Muscle of leg (tissue), 3 donors: ENCODE measurements at regions not wholly inside any gene's neighbourhood (a gene's known extent, or its start where the extent isn't known, plus 50 kb on each side); places are given as distances from the start of the nearest gene placed in this dataset.

Experiments
- DNase-seq: peaks from one replicate; pipeline ENCODE4 v3.0.0; 2013
- H3K27ac ChIP-seq: one replicate; pipeline ENCODE4 v1.5.1; 2013; ENCODE audit warnings: mild to moderate bottlenecking, low read length, control low read depth
- H3K27me3 ChIP-seq: one replicate; pipeline ENCODE4 v1.6.1; 2013; ENCODE audit warnings: low read length; ENCODE audit not compliant: control insufficient read depth, insufficient read depth
- H3K36me3 ChIP-seq: one replicate; pipeline ENCODE4 v1.6.1; 2013; ENCODE audit warnings: low read length; ENCODE audit not compliant: control insufficient read depth, insufficient read depth
- H3K4me1 ChIP-seq: one replicate; pipeline ENCODE4 v1.6.1; 2013; ENCODE audit warnings: low read length; ENCODE audit not compliant: control insufficient read depth, insufficient read depth
- H3K4me3 ChIP-seq: one replicate; pipeline ENCODE4 v1.5.1; 2013; ENCODE audit warnings: low read length, control low read depth
- H3K9me3 ChIP-seq: replicated peaks from 2 replicates; pipeline ENCODE4 v1.6.1; 2013; ENCODE audit warnings: low read depth, low read length; ENCODE audit not compliant: control insufficient read depth
- WGBS: methylation state at CpG from one replicate; pipeline ENCODE4 v1.1.5; 2013; ENCODE audit warnings: missing lambda C conversion rate; ENCODE audit not compliant: insufficient coverage; 5-methylcytosine and 5-hydroxymethylcytosine counted together

DNA sequence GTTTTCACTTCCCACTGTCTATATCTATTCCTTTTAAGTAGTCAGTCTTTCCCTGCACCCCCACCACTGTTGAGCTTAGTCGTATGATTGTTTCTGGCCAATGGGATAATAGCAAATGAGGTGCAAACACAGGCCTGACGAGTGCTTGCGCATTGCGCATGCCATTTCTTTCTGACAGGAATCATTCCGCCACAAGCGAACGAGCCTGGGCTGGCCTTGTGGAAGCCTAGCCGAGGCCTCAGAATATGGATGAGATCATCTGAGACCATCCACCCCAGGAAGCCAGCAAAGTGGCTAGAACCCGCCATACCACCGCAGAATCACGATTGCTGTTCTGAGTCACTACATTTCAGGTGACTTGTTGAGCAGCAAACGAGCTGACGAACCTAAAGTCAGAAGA, 52.2 kb upstream of the PRL start:
- 88% methylated on average over 12 of the region's 13 CpGs for WGBS
- Histone ChIP-seq H3K9me3 (no peaks in the 10 kb centered on the region), H3K27ac (no peak overlapping the region), H3K4me3 (no peak overlapping the region), H3K4me1 (no peaks in the 10 kb centered on the region), H3K27me3 (no peaks in the 10 kb centered on the region), H3K36me3 (no peaks in the 10 kb centered on the region)
- DNase-seq: no peak

DNA sequence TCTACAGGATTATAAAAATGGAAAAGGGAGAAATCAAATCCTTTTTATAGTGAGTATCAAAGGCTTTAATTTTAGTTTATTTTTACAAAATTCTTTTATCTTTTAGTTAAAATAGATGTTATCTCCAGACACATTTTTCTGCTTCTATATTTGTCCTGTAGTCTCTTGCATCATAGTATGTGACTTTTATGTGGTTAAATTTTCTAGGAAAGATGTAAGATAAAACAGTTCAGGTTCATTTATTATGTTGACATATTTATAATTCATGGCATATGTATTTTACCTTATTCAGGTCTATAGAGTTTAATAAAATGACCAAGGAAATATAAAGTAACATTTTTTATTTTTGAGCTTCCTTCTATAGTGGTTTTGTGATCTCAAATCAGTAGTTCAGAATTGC, 52.7 kb upstream of the PRL start:
- Histone ChIP-seq H3K4me3 (no peak overlapping the region), H3K27ac (no peak overlapping the region), H3K27me3 (no peaks in the 10 kb centered on the region), H3K9me3 (no peaks in the 10 kb centered on the region), H3K36me3 (no peaks in the 10 kb centered on the region), H3K4me1 (no peaks in the 10 kb centered on the region)
- DNase-seq: no peak

DNA sequence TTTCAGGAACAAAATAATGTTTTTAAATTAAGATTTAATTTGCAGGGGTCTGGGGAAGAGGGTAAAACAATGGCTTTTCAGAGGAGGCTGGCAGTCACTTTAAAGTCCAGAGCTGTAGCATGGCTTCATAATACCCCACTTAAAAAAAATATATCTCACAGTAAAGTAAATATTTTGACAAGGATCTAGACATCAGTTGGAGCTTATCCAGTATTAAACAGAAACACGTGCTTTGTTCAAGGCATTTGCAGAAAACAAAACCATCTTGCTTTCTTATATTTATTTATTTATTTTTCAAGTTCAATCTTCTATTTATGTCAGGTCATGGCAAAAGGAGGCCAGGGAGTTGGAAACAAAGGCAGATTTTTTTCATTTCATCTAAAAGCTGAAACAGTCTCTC, 53.3 kb upstream of the PRL start:
- WGBS: no CpG with 5 or more reads among the region's 1 CpG
- H3K4me1 ChIP-seq: no peaks in the 10 kb centered on the region
- no peaks in the 10 kb centered on the region for H3K36me3 ChIP-seq

DNA sequence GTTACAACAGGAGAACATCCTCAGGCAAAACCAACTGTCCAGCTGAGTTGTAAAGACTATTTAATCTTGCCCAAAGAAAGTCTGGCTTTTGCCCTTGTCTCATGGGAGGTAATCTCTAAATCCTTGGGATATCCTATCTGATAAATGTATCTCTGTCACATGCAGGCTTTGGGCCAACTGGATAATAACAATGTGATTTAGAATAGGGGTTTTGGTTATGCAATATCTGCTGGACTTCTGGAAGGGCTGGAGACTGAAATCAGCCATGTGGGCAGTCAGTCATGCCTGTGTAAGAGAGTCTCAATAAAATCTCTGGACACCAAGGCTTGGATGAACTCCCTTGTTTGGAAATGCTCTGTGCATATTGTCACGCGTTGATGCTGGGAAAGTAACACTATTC, 56.3 kb upstream of the PRL start:
- Histone ChIP-seq H3K27me3 (no peaks in the 10 kb centered on the region), H3K4me3 (no peak overlapping the region), H3K4me1 (no peaks in the 10 kb centered on the region), H3K36me3 (no peaks in the 10 kb centered on the region), H3K9me3 (no peaks in the 10 kb centered on the region), H3K27ac (no peak overlapping the region)
- no CpG with 5 or more reads among the region's 2 CpGs for WGBS
- no peak for DNase-seq

More for the DNA sequence above, 53.3 kb upstream of the PRL start:
- Histone ChIP-seq H3K4me3 (no peak overlapping the region), H3K27ac (no peak overlapping the region), H3K9me3 (no peaks in the 10 kb centered on the region), H3K27me3 (no peaks in the 10 kb centered on the region)
- no peak for DNase-seq

DNA sequence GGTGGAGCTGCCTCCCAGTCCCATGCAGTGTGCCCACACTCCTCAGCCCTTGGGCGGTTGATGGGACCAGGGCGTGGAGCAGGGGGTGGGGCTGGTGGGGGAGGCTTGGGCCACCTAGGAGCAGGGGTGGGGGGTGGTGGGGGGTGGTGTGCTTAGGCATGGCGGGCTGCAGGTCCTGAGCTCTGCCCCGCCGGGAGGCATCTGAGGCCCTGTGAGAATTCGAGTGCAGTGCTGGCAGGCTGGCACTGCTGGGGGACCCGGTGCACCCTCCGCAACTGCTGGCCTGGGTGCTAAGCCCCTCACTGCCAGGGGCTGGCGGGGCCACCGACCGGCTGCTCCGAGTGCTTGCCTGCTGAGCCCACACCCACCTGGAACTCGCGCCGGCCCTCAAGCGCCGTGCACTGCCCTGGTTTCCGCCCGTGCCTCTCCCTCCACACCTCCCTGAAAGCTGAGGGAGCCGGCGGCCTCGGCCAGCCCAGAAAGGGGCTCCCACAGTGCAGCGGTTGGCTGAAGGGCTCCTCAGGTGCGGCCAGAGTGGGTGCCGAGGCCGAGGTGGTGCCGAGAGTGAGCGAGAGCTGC, 59.6 kb upstream of the PRL start:
- 88% methylated on average over 23 of the region's 28 CpGs for WGBS
- DNase-seq: no peak
- Histone ChIP-seq H3K4me3 (no peak overlapping the region), H3K36me3 (no peaks in the 10 kb centered on the region), H3K27me3 (no peaks in the 10 kb centered on the region), H3K4me1 (no peaks in the 10 kb centered on the region), H3K9me3 (peaks cover 2% of the 10 kb centered on the region), H3K27ac (no peak overlapping the region)

DNA sequence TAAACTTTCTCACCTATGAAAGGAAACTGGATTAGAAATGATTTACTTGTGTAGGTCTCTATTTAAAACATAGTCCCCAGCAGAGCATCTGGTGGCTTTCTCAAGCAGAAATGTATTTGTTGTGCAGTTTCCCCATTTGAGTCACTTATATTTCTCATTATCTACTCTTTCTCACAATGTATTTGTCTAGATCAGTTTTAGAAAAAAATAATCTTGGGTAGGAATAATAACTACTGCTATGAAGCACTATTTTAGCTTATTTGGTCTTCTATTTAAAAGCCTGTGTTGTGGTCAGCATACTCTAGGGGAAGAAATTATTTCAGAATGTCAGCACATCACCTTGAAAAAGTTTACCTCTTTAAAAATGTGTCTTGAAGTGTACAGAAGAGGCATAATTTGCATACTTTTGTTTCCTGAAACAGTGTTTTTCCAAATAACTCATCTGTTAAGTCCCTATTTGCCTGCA, 60.9 kb upstream of the PRL start:
- no peaks in the 10 kb centered on the region for H3K27me3 ChIP-seq
- no peak overlapping the region for H3K4me3 ChIP-seq
- H3K36me3 ChIP-seq: no peaks in the 10 kb centered on the region
- H3K4me1 ChIP-seq: no peaks in the 10 kb centered on the region
- H3K27ac ChIP-seq: no peak overlapping the region
- H3K9me3 ChIP-seq: peaks cover 7% of the 10 kb centered on the region
- DNase-seq: no peak

DNA sequence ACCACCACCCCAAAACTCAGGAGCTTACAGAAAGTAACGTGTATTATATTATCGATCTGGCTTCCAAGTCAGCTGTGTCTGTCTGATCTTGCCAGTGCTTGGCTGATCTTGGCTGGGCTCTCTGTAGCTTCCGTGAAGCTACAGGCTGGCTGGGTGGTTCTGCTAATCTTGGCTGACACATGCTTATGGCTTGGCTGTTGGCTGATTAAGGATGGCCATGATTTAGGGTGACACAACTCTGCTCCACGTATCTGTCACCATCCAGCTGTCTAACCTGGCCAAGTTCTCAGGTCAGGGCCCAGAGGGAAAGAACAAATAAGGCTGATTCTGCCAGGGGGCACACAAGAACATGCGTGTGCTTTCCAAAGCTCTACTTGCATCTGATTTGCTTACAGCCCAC, 64.7 kb upstream of the PRL start:
- Histone ChIP-seq H3K9me3 (peaks cover 7% of the 10 kb centered on the region), H3K36me3 (no peaks in the 10 kb centered on the region), H3K4me3 (no peak overlapping the region), H3K27me3 (no peaks in the 10 kb centered on the region), H3K27ac (no peak overlapping the region), H3K4me1 (peaks cover 16% of the 10 kb centered on the region)
- DNase-seq: no peak
- 67% methylated on average over 1 of the region's 5 CpGs for WGBS

DNA sequence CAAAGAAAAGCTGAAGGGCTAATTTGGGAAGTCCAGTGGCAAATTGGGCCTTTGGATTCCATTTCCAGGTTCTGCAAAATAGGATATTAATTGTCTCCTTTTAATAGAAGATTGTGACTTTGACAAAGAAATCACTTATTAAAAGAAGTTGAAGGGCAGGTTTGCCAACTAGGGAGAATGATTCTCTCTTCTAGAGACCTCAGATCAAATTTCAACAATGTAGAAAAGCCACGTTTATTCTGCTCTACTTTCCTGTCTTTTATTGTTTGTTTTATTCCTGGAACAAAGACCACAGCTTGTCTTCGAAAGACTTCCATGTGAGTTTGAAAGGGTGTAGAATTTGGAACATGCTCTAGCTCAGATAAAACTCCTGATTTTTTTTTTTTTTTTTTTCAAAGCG, 65.5 kb upstream of the PRL start:
- peak; percentile 26 for DNase-seq
- Histone ChIP-seq H3K27ac (no peak overlapping the region), H3K9me3 (peaks cover 7% of the 10 kb centered on the region), H3K36me3 (no peaks in the 10 kb centered on the region), H3K4me3 (no peak overlapping the region), H3K27me3 (no peaks in the 10 kb centered on the region), H3K4me1 (peaks cover 16% of the 10 kb centered on the region)
- WGBS: no CpG with 5 or more reads among the region's 3 CpGs

DNA sequence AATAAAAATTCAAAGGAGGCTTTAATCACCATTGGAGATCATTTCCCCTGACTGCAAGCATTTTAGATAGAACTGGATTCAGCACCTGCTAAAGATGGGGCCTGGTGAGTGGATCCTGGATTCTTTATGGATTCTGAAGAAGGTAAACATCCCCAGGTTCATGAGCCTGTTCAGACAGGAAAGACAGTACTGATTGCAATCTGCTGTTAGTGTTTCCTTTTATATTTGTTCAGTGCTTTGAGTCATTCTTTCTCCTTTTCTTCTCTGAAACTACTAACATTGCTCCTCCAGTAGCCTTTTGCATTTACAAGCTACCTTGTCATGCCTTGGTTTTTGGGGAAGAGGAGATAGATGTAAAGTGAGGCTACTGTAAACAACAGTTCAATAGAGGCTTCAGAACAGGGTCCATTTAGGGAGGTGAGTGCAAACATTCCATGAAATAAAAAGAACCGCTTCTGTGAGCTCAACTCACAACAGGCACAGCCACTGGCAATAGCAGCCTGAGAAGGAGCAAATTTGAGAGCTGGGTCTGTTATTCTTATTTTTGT, 66.4 kb upstream of the PRL start:
- Histone ChIP-seq H3K36me3 (no peaks in the 10 kb centered on the region), H3K9me3 (peaks cover 7% of the 10 kb centered on the region), H3K4me1 (peaks cover 16% of the 10 kb centered on the region), H3K27ac (peak overlapping the region; percentile 42), H3K4me3 (no peak overlapping the region), H3K27me3 (no peaks in the 10 kb centered on the region)
- no peak for DNase-seq
- WGBS: no CpG with 5 or more reads among the region's 1 CpG

DNA sequence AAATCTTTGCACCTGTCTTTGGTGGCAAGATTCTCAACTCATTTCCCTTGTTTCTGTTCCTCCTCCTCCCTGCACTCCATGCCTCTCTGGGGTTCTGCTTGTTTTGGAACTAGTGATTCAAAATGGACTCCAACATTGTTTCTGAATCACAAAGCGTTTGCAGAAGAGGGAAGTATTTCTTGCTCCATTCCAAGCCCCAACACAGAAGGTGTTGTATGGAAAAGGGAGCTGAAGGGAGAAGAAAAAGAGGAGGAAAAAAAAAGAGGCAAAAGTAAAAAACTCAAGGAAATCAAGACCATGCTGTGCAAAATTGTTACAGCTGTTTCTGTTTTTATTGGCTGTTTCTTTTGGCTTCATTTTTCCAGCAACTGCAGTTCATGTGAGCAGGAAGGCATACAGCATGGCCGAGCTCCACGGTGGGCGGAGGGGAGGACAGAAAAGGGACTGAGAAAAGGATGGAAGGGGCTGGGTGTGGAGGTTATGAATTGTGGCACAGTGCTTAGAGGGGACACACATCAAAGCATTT, 66.9 kb upstream of the PRL start:
- Histone ChIP-seq H3K4me1 (peaks cover 18% of the 10 kb centered on the region), H3K36me3 (no peaks in the 10 kb centered on the region), H3K4me3 (no peak overlapping the region), H3K27me3 (no peaks in the 10 kb centered on the region), H3K9me3 (peaks cover 7% of the 10 kb centered on the region), H3K27ac (peak overlapping the region; percentile 30)
- peak; percentile 70 for DNase-seq
- 41% methylated on average over 3 of the region's 4 CpGs for WGBS

DNA sequence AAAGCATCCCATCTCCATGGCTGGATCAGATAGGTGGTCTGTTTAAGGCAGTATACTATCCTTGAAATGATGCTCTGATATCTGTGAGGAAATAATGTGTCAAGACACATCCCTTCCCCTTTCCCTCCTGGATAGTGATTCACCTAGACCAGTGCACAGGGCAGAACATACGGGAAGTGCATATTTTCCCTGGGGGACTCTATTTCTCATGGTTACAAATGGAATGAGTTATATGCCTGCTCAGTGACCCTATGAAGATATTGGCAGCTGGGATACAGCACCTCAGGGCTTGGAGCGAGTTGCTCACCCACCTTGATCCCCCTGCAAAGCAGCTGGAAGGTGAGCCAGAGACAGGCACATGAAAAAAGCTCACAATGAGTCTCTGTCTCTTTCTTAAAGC, 67.5 kb upstream of the PRL start:
- Histone ChIP-seq H3K36me3 (no peaks in the 10 kb centered on the region), H3K27ac (no peak overlapping the region), H3K4me1 (peaks cover 18% of the 10 kb centered on the region), H3K27me3 (no peaks in the 10 kb centered on the region), H3K4me3 (no peak overlapping the region), H3K9me3 (peaks cover 7% of the 10 kb centered on the region)
- no peak for DNase-seq
- WGBS: no CpG with 5 or more reads among the region's 2 CpGs
